Liver (tissue), 8 donors: ENCODE measurements at regions not wholly inside any gene's neighbourhood (a gene's known extent, or its start where the extent isn't known, plus 50 kb on each side); places are given as distances from the start of the nearest gene placed in this dataset.

Experiments used
- DNase-seq: peaks from one replicate; pipeline ENCODE4 v3.0.0-alpha.2; 2017; ENCODE audit warnings: low spot score
- H3K27ac ChIP-seq, 2 donors: one replicate each; pipeline ENCODE4 v1.7.0; 2013; ENCODE audit warnings: inconsistent platforms in 2 of 2, low read length in 2 of 2, control low read depth in 1 of 2, low read depth in 1 of 2, mild to moderate bottlenecking in 1 of 2
- H3K27me3 ChIP-seq, 4 donors: one replicate each; pipeline versions ENCODE4 v1.6.1 to v1.7.0; 2013; ENCODE audit warnings: low read length in 3 of 4, inconsistent platforms in 1 of 4, mild to moderate bottlenecking in 1 of 4, moderate library complexity in 1 of 4; ENCODE audit not compliant: control insufficient read depth in 4 of 4, insufficient read depth in 4 of 4
- H3K36me3 ChIP-seq, 4 donors: one replicate each; pipeline versions ENCODE4 v1.6.1 to v1.7.0; 2013; ENCODE audit warnings: low read length in 3 of 4, mild to moderate bottlenecking in 3 of 4, low read depth in 1 of 4, moderate library complexity in 1 of 4; ENCODE audit not compliant: control insufficient read depth in 4 of 4, insufficient read depth in 3 of 4
- H3K4me1 ChIP-seq, 4 donors: one replicate each; pipeline versions ENCODE4 v1.6.1 to v1.7.0; 2013; ENCODE audit warnings: low read length in 3 of 4, mild to moderate bottlenecking in 3 of 4, moderate library complexity in 1 of 4; ENCODE audit not compliant: control insufficient read depth in 4 of 4, insufficient read depth in 4 of 4
- H3K4me3 ChIP-seq, 3 donors: one replicate each; pipeline versions ENCODE4 v1.6.1 to v1.7.0; 2013; ENCODE audit warnings: low read length in 3 of 3, control low read depth in 1 of 3, low read depth in 1 of 3, mild to moderate bottlenecking in 1 of 3
- H3K9ac ChIP-seq, 2 donors: one replicate each; pipeline ENCODE4 v1.7.0; 2013; ENCODE audit warnings: low read length in 2 of 2, mild to moderate bottlenecking in 2 of 2, moderate library complexity in 2 of 2, control low read depth in 1 of 2, low read depth in 1 of 2
- H3K9me3 ChIP-seq, 4 donors: one replicate each; pipeline versions ENCODE4 v1.6.1 to v1.7.0; 2013; ENCODE audit warnings: low read length in 3 of 4; ENCODE audit not compliant: control insufficient read depth in 4 of 4
- ATF3 ChIP-seq: IDR thresholded peaks from 2 replicates; pipeline ENCODE4 v1.6.1; 2016; ENCODE audit warnings: antibody characterized with exemption
- CTCF ChIP-seq: fragments of 150-350 bp; IDR thresholded peaks from 2 replicates; pipeline ENCODE4 v1.5.1; 2017; ENCODE audit warnings: improper control_type of control experiment, low read depth, low read length; ENCODE audit not compliant: missing input control
- EGR1 ChIP-seq, 2 donors: IDR thresholded peaks; 2 replicates each; pipeline ENCODE4 v1.6.1; 2016 to 2018; ENCODE audit warnings: antibody characterized with exemption in 2 of 2, low read depth in 2 of 2
- FOXA1 ChIP-seq: IDR thresholded peaks from 2 replicates; pipeline ENCODE4 v1.6.1; 2016; ENCODE audit warnings: antibody characterized with exemption
- FOXA2 ChIP-seq: IDR thresholded peaks from 2 replicates; pipeline ENCODE4 v1.6.1; 2016; ENCODE audit warnings: antibody characterized with exemption
- GABPA ChIP-seq, 2 donors: IDR thresholded peaks in 1 of 2; conservative IDR thresholded peaks in 1 of 2; 2 replicates each; pipeline ENCODE4 v1.6.1; 2016; ENCODE audit warnings: antibody characterized with exemption in 2 of 2, mild to moderate bottlenecking in 1 of 2, moderate library complexity in 1 of 2
- HNF4A ChIP-seq, 2 donors: conservative IDR thresholded peaks; 2 replicates each; pipeline ENCODE4 v1.6.1; 2016; ENCODE audit warnings: antibody characterized with exemption in 2 of 2, mild to moderate bottlenecking in 2 of 2
- HNF4G ChIP-seq: IDR thresholded peaks from 2 replicates; pipeline ENCODE4 v1.6.1; 2016; ENCODE audit warnings: antibody characterized with exemption
- JUND ChIP-seq, 2 donors: IDR thresholded peaks; 2 replicates each; pipeline ENCODE4 v1.6.1; 2016; ENCODE audit warnings: antibody characterized with exemption in 2 of 2
- MAX ChIP-seq: IDR thresholded peaks from 2 replicates; pipeline ENCODE4 v1.6.1; 2016; ENCODE audit warnings: antibody characterized with exemption
- NR2F2 ChIP-seq: IDR thresholded peaks from 2 replicates; pipeline ENCODE4 v1.6.1; 2016; ENCODE audit warnings: antibody characterized with exemption
- RAD21 ChIP-seq, 2 donors: IDR thresholded peaks; 2 replicates each; pipeline ENCODE4 v1.6.1; 2016; ENCODE audit warnings: antibody characterized with exemption in 2 of 2, mild to moderate bottlenecking in 2 of 2
- REST ChIP-seq: IDR thresholded peaks from 2 replicates; pipeline ENCODE4 v1.6.1; 2016; ENCODE audit warnings: antibody characterized with exemption, mild to moderate bottlenecking
- RXRA ChIP-seq, 2 donors: IDR thresholded peaks; 2 replicates each; pipeline ENCODE4 v1.6.1; 2017 to 2018; ENCODE audit warnings: antibody characterized with exemption in 2 of 2, mild to moderate bottlenecking in 1 of 2
- SP1 ChIP-seq: IDR thresholded peaks from 2 replicates; pipeline ENCODE4 v1.6.1; 2018; ENCODE audit warnings: antibody characterized with exemption, mild to moderate bottlenecking
- TAF1 ChIP-seq: conservative IDR thresholded peaks from 2 replicates; pipeline ENCODE4 v1.6.1; 2016; ENCODE audit warnings: antibody characterized with exemption, mild to moderate bottlenecking
- YY1 ChIP-seq: IDR thresholded peaks from 2 replicates; pipeline ENCODE4 v1.6.1; 2016; ENCODE audit warnings: antibody characterized with exemption, mild to moderate bottlenecking
- ZBTB33 ChIP-seq: IDR thresholded peaks from 2 replicates; pipeline ENCODE4 v1.6.1; 2016; ENCODE audit warnings: antibody characterized with exemption
- WGBS: extraction: QIAGEN DNeasy Blood & Tissue Kit; methylation state at CpG from one replicate; pipeline ENCODE4 v1.1.7; 2013; 5-methylcytosine and 5-hydroxymethylcytosine counted together
- donor health status: healthy.
- donor health status: healthy.
- donor health status: healthy.
- donor health status: healthy.
- donor health status: healthy.

GRCh38 chr15:95059346-95059905 is 828.1 kb downstream of the MCTP2 start:
- H3K9ac ChIP-seq = no peak overlapping the region
- no peak for TF ChIP-seq NR2F2
- TF ChIP-seq RXRA (IDR thresholded peaks at IDR 0.05) = no peak
- TF ChIP-seq HNF4A (conservative IDR thresholded peaks at IDR 0.05) = no peak
- TF ChIP-seq FOXA1 = no peak
- no peak for TF ChIP-seq MAX
- no peak for TF ChIP-seq HNF4G
- TF ChIP-seq ZBTB33 = no peak
- no peak for TF ChIP-seq GABPA (IDR thresholded peaks at IDR 0.05 in 1 of 2, conservative IDR thresholded peaks at IDR 0.05 in 1 of 2)
- TF ChIP-seq YY1 = no peak
- no peak for TF ChIP-seq CTCF
- TF ChIP-seq SP1 = no peak
- no peak for TF ChIP-seq EGR1 (IDR thresholded peaks at IDR 0.05; ENCODE audit: low read depth in 2 of 2)
- TF ChIP-seq JUND (IDR thresholded peaks at IDR 0.05) = no peak
- TF ChIP-seq ATF3 = no peak
- no peak for TF ChIP-seq RAD21 (IDR thresholded peaks at IDR 0.05)
- TF ChIP-seq FOXA2 = no peak
- TF ChIP-seq TAF1 = no peak
- TF ChIP-seq REST = no peak
- H3K27me3 ChIP-seq = no peaks in the 10 kb centered on the region
- DNase-seq = no peak
- H3K36me3 ChIP-seq = no peaks in the 10 kb centered on the region
- no peaks in the 10 kb centered on the region for H3K9me3 ChIP-seq
- no peak overlapping the region for H3K27ac ChIP-seq
- no peaks in the 10 kb centered on the region for H3K4me1 ChIP-seq
- 85% methylated on average over 4 of the region's 4 CpGs for WGBS
- H3K4me3 ChIP-seq = no peak overlapping the region
